GM12878 (cell line): ENCODE measurements at regions not wholly inside any gene's neighbourhood (a gene's known extent, or its start where the extent isn't known, plus 50 kb on each side); places are given as distances from the start of the nearest gene placed in this dataset.

ENCODE experiments used
- BCL11A ChIP-seq: IDR thresholded peaks from 2 replicates; pipeline ENCODE4 v1.6.1; 2011; ENCODE audit warnings: low read depth, low read length
- CEBPB ChIP-seq, 2 experiments: fragments of 150-350 bp in 1 of 2; IDR thresholded peaks; 2 replicates each; pipeline ENCODE4 v1.6.1; 2012 to 2014; ENCODE audit warnings: low read depth in 2 of 2, low read length in 2 of 2, borderline replicate concordance in 1 of 2, inconsistent platforms in 1 of 2
- CREB1 ChIP-seq: IDR thresholded peaks from 2 replicates; pipeline ENCODE4 v1.6.1; 2012; ENCODE audit warnings: low read depth, mild to moderate bottlenecking, inconsistent platforms
- EGR1 ChIP-seq, 2 experiments: IDR thresholded peaks; 1 replicate in 1 of 2; 2 replicates in 1 of 2; pipeline ENCODE4 v1.6.1; 2011 to 2012; ENCODE audit warnings: low read depth in 2 of 2, low read length in 2 of 2, borderline replicate concordance in 1 of 2, mild to moderate bottlenecking in 1 of 2, moderate library complexity in 1 of 2
- FOS ChIP-seq: IDR thresholded peaks from 3 replicates; pipeline ENCODE4 v1.6.1; 2011; ENCODE audit warnings: borderline replicate concordance; ENCODE audit not compliant: insufficient read length; ENCODE audit errors: extremely low read depth
- FOXM1 ChIP-seq: IDR thresholded peaks from 2 replicates; pipeline ENCODE4 v1.6.1; 2012; ENCODE audit warnings: low read depth, mild to moderate bottlenecking, inconsistent platforms, low read length, moderate library complexity
- NR2C1 ChIP-seq: fragments of 450-650 bp; IDR thresholded peaks from 2 replicates; pipeline ENCODE4 v1.6.1; 2017; ENCODE audit warnings: antibody characterized with exemption, mild to moderate bottlenecking, moderate library complexity
- POU2F2 ChIP-seq: IDR thresholded peaks from 3 replicates; pipeline ENCODE4 v1.6.1; 2011; ENCODE audit warnings: low read depth, mild to moderate bottlenecking, low read length, borderline replicate concordance
- SIX5 ChIP-seq: IDR thresholded peaks from 2 replicates; pipeline ENCODE4 v1.6.1; 2011; ENCODE audit warnings: mild to moderate bottlenecking, low read depth, low read length, moderate library complexity; ENCODE audit not compliant: severe bottlenecking
- SMAD1 ChIP-seq: fragments of 450-650 bp; IDR thresholded peaks from 2 replicates; pipeline ENCODE4 v1.6.1; 2018; ENCODE audit warnings: mild to moderate bottlenecking, low read depth; ENCODE audit not compliant: partially characterized antibody
- SMARCA5 ChIP-seq: fragments of 450-650 bp; IDR thresholded peaks from 2 replicates; pipeline ENCODE4 v1.6.1; 2017; ENCODE audit warnings: mild to moderate bottlenecking
- ZBED1 ChIP-seq: IDR thresholded peaks from 2 replicates; pipeline ENCODE4 v1.6.1; 2016; ENCODE audit warnings: borderline replicate concordance
- ZNF24 ChIP-seq: fragments of 450-650 bp; IDR thresholded peaks from 2 replicates; pipeline ENCODE4 v1.6.1; 2017; ENCODE audit warnings: antibody characterized with exemption, mild to moderate bottlenecking
- ZSCAN29 ChIP-seq: fragments of 450-650 bp; IDR thresholded peaks from 2 replicates; pipeline ENCODE4 v1.6.1; 2017; ENCODE audit warnings: mild to moderate bottlenecking, moderate library complexity
- TF ChIP-seq, protein P1 (sequence below): fragments of 150-350 bp; IDR thresholded peaks from 2 replicates; pipeline ENCODE4 v1.6.1; 2016; ENCODE audit warnings: low read depth, low read length
- TF ChIP-seq, protein P2 (sequence below): fragments of 450-650 bp; IDR thresholded peaks from 2 replicates; pipeline ENCODE4 v1.6.1; 2017; ENCODE audit warnings: mild to moderate bottlenecking
- TF ChIP-seq, protein P3 (sequence below): IDR thresholded peaks from 2 replicates; pipeline ENCODE4 v1.6.1; 2011; ENCODE audit warnings: borderline replicate concordance, low read depth, mild to moderate bottlenecking, moderate library complexity, mixed read lengths, low read length; ENCODE audit not compliant: insufficient read depth; ENCODE audit errors: extremely low read length
- TF ChIP-seq, protein P4 (sequence below): fragments of 450-650 bp; IDR thresholded peaks from 2 replicates; pipeline ENCODE4 v1.6.1; 2016; ENCODE audit warnings: mild to moderate bottlenecking
- TF ChIP-seq, protein P5 (sequence below): IDR thresholded peaks from 2 replicates; pipeline ENCODE4 v1.6.1; 2011; ENCODE audit warnings: low read depth, low read length, improper control_type of control experiment, borderline replicate concordance

DNA sequence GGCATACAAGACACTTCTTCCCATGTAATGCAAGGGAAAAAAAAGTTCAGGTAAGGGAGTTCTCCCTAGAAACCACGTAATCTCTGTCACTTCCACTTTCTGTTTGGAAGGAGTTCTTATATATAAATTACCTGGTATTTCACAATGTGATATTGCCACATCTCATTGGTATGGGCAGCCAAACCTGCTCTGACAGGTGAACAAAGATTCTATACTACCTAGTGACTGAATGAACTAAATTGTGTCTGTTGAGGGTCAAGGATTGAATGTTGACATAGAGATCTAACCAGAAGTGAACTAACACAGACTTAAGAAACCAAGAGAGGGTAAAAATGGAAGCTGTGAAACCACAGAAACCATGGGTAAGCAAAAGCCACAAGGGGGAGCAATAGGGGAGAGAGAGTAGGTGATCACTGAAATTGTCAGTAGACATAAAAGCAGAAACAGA, 161.3 kb downstream of the RPL10L start (continued):
- TF ChIP-seq, protein P1, sequence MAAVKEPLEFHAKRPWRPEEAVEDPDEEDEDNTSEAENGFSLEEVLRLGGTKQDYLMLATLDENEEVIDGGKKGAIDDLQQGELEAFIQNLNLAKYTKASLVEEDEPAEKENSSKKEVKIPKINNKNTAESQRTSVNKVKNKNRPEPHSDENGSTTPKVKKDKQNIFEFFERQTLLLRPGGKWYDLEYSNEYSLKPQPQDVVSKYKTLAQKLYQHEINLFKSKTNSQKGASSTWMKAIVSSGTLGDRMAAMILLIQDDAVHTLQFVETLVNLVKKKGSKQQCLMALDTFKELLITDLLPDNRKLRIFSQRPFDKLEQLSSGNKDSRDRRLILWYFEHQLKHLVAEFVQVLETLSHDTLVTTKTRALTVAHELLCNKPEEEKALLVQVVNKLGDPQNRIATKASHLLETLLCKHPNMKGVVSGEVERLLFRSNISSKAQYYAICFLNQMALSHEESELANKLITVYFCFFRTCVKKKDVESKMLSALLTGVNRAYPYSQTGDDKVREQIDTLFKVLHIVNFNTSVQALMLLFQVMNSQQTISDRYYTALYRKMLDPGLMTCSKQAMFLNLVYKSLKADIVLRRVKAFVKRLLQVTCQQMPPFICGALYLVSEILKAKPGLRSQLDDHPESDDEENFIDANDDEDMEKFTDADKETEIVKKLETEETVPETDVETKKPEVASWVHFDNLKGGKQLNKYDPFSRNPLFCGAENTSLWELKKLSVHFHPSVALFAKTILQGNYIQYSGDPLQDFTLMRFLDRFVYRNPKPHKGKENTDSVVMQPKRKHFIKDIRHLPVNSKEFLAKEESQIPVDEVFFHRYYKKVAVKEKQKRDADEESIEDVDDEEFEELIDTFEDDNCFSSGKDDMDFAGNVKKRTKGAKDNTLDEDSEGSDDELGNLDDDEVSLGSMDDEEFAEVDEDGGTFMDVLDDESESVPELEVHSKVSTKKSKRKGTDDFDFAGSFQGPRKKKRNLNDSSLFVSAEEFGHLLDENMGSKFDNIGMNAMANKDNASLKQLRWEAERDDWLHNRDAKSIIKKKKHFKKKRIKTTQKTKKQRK = no peak
- no peak for TF ChIP-seq BCL11A
- TF ChIP-seq, protein P2, sequence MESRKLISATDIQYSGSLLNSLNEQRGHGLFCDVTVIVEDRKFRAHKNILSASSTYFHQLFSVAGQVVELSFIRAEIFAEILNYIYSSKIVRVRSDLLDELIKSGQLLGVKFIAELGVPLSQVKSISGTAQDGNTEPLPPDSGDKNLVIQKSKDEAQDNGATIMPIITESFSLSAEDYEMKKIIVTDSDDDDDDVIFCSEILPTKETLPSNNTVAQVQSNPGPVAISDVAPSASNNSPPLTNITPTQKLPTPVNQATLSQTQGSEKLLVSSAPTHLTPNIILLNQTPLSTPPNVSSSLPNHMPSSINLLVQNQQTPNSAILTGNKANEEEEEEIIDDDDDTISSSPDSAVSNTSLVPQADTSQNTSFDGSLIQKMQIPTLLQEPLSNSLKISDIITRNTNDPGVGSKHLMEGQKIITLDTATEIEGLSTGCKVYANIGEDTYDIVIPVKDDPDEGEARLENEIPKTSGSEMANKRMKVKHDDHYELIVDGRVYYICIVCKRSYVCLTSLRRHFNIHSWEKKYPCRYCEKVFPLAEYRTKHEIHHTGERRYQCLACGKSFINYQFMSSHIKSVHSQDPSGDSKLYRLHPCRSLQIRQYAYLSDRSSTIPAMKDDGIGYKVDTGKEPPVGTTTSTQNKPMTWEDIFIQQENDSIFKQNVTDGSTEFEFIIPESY = no peak
- TF ChIP-seq, protein P3, sequence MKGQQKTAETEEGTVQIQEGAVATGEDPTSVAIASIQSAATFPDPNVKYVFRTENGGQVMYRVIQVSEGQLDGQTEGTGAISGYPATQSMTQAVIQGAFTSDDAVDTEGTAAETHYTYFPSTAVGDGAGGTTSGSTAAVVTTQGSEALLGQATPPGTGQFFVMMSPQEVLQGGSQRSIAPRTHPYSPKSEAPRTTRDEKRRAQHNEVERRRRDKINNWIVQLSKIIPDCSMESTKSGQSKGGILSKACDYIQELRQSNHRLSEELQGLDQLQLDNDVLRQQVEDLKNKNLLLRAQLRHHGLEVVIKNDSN = no peak
- no peak for TF ChIP-seq NR2C1
- TF ChIP-seq ZNF24 = no peak
- TF ChIP-seq SMARCA5 = no peak
- TF ChIP-seq ZSCAN29 = no peak
- no peak for TF ChIP-seq ZBED1
- no peak for TF ChIP-seq SIX5
- TF ChIP-seq SMAD1 = no peak
- TF ChIP-seq FOS = no peak
- no peak for TF ChIP-seq CEBPB (IDR thresholded peaks at IDR 0.05; ENCODE audit: borderline replicate concordance in 1 of 2, low read depth in 2 of 2, low read length in 2 of 2)
- no peak for TF ChIP-seq CREB1
- TF ChIP-seq FOXM1 = no peak
- TF ChIP-seq, protein P4, sequence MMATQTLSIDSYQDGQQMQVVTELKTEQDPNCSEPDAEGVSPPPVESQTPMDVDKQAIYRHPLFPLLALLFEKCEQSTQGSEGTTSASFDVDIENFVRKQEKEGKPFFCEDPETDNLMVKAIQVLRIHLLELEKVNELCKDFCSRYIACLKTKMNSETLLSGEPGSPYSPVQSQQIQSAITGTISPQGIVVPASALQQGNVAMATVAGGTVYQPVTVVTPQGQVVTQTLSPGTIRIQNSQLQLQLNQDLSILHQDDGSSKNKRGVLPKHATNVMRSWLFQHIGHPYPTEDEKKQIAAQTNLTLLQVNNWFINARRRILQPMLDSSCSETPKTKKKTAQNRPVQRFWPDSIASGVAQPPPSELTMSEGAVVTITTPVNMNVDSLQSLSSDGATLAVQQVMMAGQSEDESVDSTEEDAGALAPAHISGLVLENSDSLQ = peak; percentile 43; the same call in 1 of the 2 replicates
- no peak for TF ChIP-seq POU2F2
- no peak for TF ChIP-seq EGR1 (IDR thresholded peaks at IDR 0.05; ENCODE audit: borderline replicate concordance in 1 of 2, low read depth in 2 of 2, low read length in 2 of 2)
- TF ChIP-seq, protein P5, sequence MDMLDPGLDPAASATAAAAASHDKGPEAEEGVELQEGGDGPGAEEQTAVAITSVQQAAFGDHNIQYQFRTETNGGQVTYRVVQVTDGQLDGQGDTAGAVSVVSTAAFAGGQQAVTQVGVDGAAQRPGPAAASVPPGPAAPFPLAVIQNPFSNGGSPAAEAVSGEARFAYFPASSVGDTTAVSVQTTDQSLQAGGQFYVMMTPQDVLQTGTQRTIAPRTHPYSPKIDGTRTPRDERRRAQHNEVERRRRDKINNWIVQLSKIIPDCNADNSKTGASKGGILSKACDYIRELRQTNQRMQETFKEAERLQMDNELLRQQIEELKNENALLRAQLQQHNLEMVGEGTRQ = no peak
